ENCODE measurements at regions not wholly inside any gene's neighbourhood (a gene's known extent, or its start where the extent isn't known, plus 50 kb on each side); places are given as distances from the start of the nearest gene placed in this dataset.
A peak's percentile ranks its signal among the peaks of the same experiment; 100 is the strongest.

DNA sequence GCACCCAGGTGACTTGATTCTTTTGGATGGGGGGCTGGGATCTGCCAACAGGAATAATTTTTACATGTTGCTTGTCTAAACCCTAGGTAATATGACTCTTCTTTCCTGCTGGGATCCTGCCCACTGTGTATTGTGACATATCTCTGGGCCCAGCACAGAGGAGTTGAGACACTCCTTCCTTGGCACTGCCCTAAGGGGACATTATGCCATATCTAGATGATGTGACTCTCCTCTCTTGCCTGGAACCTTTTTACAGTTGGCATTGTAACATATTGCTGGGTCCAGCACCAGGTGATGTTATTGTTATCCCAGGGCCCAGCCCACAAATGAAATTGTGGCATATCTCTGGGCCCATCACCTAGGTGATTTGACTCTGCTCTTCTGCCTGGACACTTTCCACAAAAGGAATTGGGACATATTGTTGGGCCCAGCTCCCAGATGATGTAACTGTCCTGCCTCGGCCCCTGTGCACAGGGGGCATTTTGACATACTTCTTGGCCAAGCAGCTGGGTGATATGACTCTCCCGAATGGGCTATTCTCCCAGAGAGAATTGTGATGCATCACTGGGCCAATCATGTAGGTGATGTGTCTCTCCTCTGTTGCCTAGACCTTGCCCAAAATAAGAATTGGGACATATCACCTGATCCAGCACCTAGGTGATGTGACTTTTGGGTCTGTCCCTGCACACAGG is 1837.7 kb downstream of the TP53TG3F start:
- ATAC-seq, result peak; percentile 53

- ATAC-seq, result peak; percentile 66
Measured at GRCh38 chr16:35298460-35299243, 1839.2 kb downstream of the TP53TG3F start.

DNA sequence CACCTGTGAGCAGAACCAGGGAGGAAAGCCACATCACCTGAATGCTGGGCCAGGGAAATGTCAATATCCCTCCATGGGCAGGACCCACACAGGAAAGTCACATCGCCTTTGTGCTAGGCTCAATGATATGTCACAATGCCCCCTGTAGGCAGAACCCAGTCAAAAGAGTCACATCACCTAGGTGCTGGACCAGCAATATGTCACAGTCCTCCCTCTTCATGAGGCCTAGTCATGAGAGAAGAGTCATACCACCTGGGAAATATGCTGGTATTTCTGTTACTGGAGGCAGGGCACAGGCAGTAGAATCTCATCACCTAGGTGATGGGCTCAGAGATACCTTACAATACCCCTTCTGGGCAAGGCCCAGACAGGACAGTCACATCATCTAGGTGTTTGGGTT is 1843.4 kb downstream of the TP53TG3F start:
- no peak for ATAC-seq

DNA sequence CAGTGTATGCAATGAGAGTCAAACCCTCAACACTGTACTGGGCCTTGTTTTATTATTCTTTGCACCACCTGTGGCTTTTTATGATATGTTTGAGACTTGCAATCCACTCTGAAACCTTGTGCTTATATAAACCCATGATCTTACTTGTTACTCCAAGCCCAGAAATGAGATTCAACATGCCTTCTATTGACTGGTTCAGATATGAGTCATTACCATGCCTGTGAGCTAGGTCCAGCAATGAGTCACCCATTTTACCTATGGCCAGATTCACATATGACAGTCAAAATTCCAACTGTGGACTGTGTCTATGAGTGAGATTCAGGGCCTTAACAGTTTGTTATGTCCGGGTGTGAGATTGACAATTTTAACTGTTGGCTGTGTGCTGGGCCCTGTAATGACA is 1846.1 kb downstream of the TP53TG3F start:
- ATAC-seq, result peak; percentile 90

DNA sequence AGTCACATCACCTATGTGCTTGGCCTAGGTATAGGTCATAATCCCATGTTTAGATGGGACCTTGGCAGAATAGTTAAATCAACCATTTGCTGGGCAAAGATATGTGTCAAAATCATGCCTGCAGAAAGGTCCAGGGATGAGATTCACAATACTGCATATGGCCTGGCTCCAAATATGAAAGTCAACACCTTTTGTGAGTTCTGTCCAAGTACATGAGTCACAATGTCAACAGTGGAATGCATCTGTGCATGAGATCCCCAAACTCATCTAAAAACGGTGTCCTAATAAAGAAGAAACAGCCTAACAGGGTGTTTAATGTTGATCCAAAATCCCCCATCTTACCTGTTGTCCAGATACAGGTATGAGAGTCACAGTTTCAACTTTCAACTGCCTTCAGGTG is 1847.5 kb downstream of the TP53TG3F start:
- peak; percentile 59 for ATAC-seq

DNA sequence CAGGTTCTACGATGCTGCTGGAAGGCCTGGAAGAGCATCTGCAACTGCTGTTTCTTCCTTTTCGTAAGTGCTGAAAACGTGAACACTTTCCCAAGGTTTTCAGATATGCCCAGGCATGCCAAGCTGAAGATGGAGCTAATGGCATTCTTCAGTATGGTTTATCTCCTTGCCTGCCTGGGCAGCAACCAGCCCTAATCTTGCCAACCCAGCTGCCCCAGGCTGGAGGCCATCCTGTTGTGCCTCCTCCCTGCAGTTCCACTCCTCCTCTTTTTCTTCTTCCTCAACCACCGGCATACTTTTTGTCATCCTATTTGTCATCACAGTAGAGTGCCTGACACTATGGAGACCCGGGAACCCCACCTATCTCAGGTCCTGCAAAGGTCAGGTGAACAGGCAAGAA is 1849.3 kb downstream of the TP53TG3F start:
- peak; percentile 70 for ATAC-seq

- no peak for ATAC-seq
Measured at GRCh38 chr16:35310999-35311398, 1851.6 kb downstream of the TP53TG3F start.

- ATAC-seq, result no peak
Measured at GRCh38 chr16:35311475-35311874, 1852.1 kb downstream of the TP53TG3F start.

DNA sequence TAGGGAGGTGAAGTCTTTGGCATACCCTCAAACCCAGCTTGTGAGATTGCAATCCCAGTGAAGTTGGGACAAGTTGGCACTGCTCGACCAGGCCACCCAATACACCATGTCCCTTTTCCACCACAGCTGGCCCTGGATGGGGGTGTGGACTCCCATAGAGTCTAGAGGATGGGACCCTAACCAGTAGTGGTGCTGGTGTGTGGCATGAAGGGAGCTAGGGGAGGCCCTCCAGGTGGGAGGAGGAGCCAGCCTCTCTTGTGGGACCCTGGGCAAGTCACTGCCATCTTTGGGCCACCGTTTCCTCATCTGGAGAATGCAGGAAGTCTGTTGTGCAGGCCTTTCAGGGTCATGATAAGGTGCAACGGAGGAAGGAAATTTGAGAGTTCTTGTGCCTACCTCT is 1854.9 kb downstream of the TP53TG3F start:
- no peak for ATAC-seq

GRCh38 chr16:35319536-35320192 is 1860.3 kb downstream of the TP53TG3F start:
- no peak for ATAC-seq

DNA sequence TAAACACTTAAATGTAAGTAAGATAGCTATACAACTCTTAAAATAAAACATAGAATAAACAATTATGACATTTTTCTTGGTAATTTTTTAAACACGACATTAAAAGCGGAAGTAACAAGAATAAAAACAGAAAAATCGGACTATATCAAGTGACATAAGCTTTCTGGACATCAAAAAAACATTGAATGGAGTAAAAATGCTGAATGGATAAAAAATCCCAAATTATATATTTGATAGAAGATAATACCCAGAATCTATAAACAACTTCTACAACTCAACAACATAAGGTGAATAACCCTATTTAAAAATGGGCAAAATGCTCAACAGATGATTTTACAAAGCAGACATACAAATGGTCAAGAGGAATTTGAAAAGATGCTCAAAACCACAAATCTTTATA is 1866.5 kb downstream of the TP53TG3F start:
- ATAC-seq, result no peak

DNA sequence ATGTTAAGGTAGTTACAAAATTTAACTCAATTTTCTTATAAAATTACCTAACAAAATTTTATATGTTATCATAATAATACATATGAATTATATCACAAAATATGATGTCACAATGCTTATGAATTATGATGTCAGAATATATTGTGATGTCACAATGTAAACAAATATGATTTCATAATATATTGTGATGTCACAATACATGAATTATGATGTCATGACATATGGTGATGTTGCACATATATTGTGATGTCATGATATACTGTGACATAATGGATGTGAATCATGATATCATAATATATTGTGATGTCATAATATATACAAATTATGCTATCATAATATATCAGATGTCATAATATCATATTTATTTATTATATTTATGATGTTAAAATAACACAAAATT is 1879.9 kb downstream of the TP53TG3F start:
- no peak for ATAC-seq

GRCh38 chr16:35342012-35342411 is 1882.6 kb downstream of the TP53TG3F start:
- no peak for ATAC-seq

GRCh38 chr16:35344012-35344762 is 1884.8 kb downstream of the TP53TG3F start:
- ATAC-seq, result no peak

- no peak for ATAC-seq
Measured at GRCh38 chr16:35352431-35352830, 1893.0 kb downstream of the TP53TG3F start.

DNA sequence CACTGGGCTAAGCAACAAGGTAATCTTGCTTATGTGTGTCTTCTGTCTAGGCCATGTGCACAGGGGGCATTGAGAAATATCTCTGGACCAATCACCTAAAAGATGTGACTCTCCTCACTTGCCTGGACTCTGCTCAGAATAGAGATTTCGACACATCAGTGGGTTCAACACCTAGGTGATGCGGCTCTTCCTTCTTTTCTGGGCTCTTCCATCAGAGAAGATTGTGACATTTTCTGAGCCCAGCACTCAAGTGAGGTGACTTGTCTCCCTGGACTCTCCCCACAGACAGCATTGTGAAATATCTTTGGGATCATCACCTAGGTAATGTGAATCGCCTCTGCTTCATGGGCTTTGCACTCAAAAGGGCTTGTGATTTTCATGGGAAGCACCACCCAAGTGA is 1904.1 kb downstream of the TP53TG3F start:
- ATAC-seq, result no peak

DNA sequence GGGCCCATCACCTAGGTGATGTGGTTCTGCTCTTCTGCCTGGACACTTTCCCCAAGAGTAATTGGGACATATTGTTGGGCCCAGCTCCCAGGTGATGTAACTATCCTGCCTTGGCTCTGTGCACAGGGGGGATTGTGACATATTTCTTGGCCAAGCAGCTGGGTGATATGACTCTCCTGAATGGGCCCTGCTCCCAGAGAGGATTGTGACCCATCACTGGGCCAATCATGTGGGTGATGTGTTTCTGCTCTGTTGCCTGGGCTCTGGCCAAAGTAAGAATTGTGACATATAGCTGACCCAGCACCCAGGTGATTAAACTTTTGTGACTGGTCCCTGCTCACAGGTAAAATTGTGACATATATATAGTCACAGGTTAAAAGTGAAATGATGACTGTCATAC is 1904.9 kb downstream of the TP53TG3F start:
- ATAC-seq, result peak; percentile 53

DNA sequence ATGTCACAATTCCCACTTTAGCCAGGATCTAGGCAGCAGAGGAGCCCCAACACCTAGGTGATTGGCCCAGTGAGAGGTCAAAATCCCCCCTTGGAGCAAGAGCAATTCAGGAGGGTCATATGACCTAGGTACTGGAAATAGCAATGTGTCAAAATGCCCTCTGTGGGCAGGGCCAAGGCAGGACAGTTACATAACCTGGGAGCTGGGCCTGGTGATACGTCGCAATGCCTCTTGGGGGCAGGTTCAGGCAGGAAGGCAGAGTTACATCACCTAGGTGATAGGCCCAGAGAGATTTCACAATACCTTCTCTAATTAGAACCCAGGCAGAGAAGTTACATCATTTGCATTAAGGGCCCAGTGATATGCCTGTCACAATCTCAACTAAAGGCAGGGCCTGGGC is 1906.3 kb downstream of the TP53TG3F start:
- ATAC-seq, result peak; percentile 80

- ATAC-seq, result peak; percentile 13
Measured at GRCh38 chr16:35370617-35371016, 1911.2 kb downstream of the TP53TG3F start.

GRCh38 chr16:35377142-35377541 is 1917.7 kb downstream of the TP53TG3F start:
- ATAC-seq, result no peak

- no peak for ATAC-seq
Measured at GRCh38 chr16:35386619-35387018, 1927.2 kb downstream of the TP53TG3F start.

GRCh38 chr16:35391328-35391727 is 1931.9 kb downstream of the TP53TG3F start:
- peak; percentile 68 for ATAC-seq

- no peak for ATAC-seq
Measured at GRCh38 chr16:35398180-35398579, 1938.8 kb downstream of the TP53TG3F start.

All from esophagus mucosa (tissue), 1 donor.